Astrocyte of the cerebellum (primary cell): ENCODE measurements at regions not wholly inside any gene's neighbourhood (a gene's known extent, or its start where the extent isn't known, plus 50 kb on each side); places are given as distances from the start of the nearest gene placed in this dataset.
A peak's percentile ranks its signal among the peaks of the same experiment; 100 is the strongest.

Experiments used
- DNase-seq: peaks from one replicate; pipeline ENCODE4 v3.0.0-alpha.2; 2011; ENCODE audit warnings: low read depth
- H3K4me3 ChIP-seq: 2 replicates; pipeline ENCODE4 v1.5.1; 2011; ENCODE audit warnings: mild to moderate bottlenecking, low read depth, low read length, moderate library complexity
- in situ Hi-C: cut with HindIII; loops from 2 replicates; pipeline ENCODE4 v1.10.0; 2017; ENCODE audit warnings: low sequenced_read_pairs
- TF ChIP-seq, protein P1 (sequence below): IDR thresholded peaks from 2 replicates; pipeline ENCODE4 v1.5.1; 2012; ENCODE audit warnings: low read length, low read depth, moderate library complexity, mild to moderate bottlenecking; ENCODE audit errors: missing control alignments

GRCh38 chr4:162804351-162804924, 362.3 kb downstream of the NAF1 start:
- in situ Hi-C loops: no loop called here
- no peak overlapping the region for H3K4me3 ChIP-seq
- TF ChIP-seq, protein P1, sequence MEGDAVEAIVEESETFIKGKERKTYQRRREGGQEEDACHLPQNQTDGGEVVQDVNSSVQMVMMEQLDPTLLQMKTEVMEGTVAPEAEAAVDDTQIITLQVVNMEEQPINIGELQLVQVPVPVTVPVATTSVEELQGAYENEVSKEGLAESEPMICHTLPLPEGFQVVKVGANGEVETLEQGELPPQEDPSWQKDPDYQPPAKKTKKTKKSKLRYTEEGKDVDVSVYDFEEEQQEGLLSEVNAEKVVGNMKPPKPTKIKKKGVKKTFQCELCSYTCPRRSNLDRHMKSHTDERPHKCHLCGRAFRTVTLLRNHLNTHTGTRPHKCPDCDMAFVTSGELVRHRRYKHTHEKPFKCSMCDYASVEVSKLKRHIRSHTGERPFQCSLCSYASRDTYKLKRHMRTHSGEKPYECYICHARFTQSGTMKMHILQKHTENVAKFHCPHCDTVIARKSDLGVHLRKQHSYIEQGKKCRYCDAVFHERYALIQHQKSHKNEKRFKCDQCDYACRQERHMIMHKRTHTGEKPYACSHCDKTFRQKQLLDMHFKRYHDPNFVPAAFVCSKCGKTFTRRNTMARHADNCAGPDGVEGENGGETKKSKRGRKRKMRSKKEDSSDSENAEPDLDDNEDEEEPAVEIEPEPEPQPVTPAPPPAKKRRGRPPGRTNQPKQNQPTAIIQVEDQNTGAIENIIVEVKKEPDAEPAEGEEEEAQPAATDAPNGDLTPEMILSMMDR: no peak
- no peak for DNase-seq

- no peak overlapping the region for H3K4me3 ChIP-seq
- DNase-seq: no peak
- TF ChIP-seq, protein P1: no peak
- in situ Hi-C loops: no loop called here
Observed at GRCh38 chr4:162803378-162803777, 363.3 kb downstream of the NAF1 start.

DNA sequence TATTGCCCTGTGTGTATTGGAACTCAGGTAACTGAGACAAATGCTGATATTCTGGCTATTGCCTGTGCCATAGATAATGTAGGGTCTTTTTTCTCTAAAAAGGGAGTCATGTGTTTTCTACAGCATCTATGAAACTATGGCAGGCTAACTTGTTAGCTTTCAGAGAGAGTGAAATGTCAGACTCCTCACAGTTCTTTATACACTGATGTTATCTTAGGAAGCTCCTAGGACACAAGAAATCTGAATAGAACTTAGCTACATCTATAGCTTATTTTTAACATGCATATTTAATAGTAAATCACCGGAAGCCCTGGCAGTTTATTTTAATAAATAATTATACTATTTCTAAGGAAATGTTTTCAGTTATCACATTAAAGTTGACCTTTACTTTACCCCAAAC, 369.6 kb downstream of the NAF1 start:
- TF ChIP-seq, protein P1: no peak
- in situ Hi-C loops: no loop called here

GRCh38 chr4:162793571-162793970, 373.1 kb downstream of the NAF1 start:
- DNase-seq: peak; percentile 57
- no peak overlapping the region for H3K4me3 ChIP-seq
- TF ChIP-seq, protein P1: no peak
- in situ Hi-C loops: no loop called here

More for the DNA sequence above, 369.6 kb downstream of the NAF1 start:
- H3K4me3 ChIP-seq: no peak overlapping the region
- no peak for DNase-seq

DNA sequence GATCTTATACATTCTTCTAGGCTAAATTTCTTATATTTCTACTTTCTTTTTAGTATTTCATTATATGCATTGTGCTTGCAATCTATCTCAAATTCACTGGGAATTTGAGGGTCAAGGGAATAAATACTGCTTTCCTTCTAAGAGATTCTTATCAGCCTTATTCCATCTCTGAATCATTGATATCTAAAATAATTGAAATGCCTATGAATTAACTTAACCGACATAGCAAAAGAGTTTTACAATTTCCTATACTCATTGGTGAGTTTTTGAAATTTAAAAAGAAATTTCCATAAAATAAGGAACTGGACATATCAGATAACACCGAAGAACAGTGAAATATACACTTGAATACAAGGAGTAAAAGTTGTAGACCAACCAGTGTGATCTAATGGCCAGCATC, 373.7 kb downstream of the NAF1 start:
- no peak overlapping the region for H3K4me3 ChIP-seq
- no peak for DNase-seq
- in situ Hi-C loops: no loop called here
- TF ChIP-seq, protein P1: no peak

DNA sequence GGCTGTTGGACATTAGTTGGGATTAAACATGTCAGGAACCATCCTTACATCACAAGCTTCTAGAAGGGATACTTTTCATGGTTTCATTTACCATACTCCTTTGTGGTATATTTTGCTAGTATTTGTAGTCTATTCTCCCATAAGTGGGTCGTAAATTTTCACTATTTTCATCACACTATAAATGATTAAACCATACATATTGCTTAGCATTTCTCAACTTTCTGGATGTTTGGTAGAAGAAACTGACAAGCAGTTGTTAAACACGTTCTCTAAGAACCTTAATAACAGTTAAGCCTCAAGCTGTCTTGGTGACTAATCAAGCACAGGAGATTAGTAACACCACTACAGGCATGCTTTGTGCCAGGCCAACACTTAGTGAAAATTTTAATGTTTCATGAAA, 375.5 kb downstream of the NAF1 start:
- no peak for DNase-seq
- no peak overlapping the region for H3K4me3 ChIP-seq
- in situ Hi-C loops: no loop called here
- TF ChIP-seq, protein P1: no peak
